Breast epithelium (tissue), 3 donors: ENCODE measurements at regions not wholly inside any gene's neighbourhood (a gene's known extent, or its start where the extent isn't known, plus 50 kb on each side); places are given as distances from the start of the nearest gene placed in this dataset.

Experiments
- CTCF ChIP-seq, 3 donors: fragments of 450-650 bp; IDR thresholded peaks; one replicate each; pipeline ENCODE4 v1.5.1; 2016 to 2017; ENCODE audit warnings: antibody characterized with exemption in 3 of 3, mild to moderate bottlenecking in 3 of 3, moderate library complexity in 3 of 3
- POLR2AphosphoS5 ChIP-seq, 3 donors: sonication (generic); formaldehyde crosslinking; IDR thresholded peaks; one replicate each; pipeline ENCODE4 v1.6.1; 2017; ENCODE audit warnings: antibody characterized with exemption in 3 of 3

- TF ChIP-seq POLR2AphosphoS5 (IDR thresholded peaks at IDR 0.05) (no peak), CTCF (IDR thresholded peaks at IDR 0.05) (no peak)
These were observed 677.9 kb upstream of the SEMA6A start for GRCh38 chr5:117252566-117252965.
